Activated T-cell treated with anti-CD3 and anti-CD28 coated beads, Interleukin-2, amount 50 U/mL, for 4 hours (primary cell): ENCODE measurements at regions not wholly inside any gene's neighbourhood (a gene's known extent, or its start where the extent isn't known, plus 50 kb on each side); places are given as distances from the start of the nearest gene placed in this dataset.

Experiments
- ATAC-seq, 2 donors: fragments of 200-7000 bp; cut with Tn5 transposase; one replicate each; pipeline ENCODE4 v1.10.0; 2021
- DNase-seq: peaks from one replicate; pipeline ENCODE4 v3.0.0-alpha.2; 2020
- H3K27me3 Mint-ChIP-seq: one replicate; pipeline ENCODE4 v1.8.0; 2021; ENCODE audit warnings: low read depth, mixed read lengths
- H3K36me3 Mint-ChIP-seq: one replicate; pipeline ENCODE4 v1.8.0; 2022; ENCODE audit warnings: mixed read lengths; ENCODE audit not compliant: insufficient read depth
- H3K4me1 Mint-ChIP-seq: one replicate; pipeline ENCODE4 v1.8.0; 2021; ENCODE audit warnings: low read depth, mixed read lengths
- H3K4me3 Mint-ChIP-seq: one replicate; pipeline ENCODE4 v1.8.0; 2021; ENCODE audit warnings: mild to moderate bottlenecking, moderate library complexity, mixed read lengths
- H3K9me3 Mint-ChIP-seq: one replicate; pipeline ENCODE4 v1.8.0; 2021; ENCODE audit warnings: mixed read lengths

DNA sequence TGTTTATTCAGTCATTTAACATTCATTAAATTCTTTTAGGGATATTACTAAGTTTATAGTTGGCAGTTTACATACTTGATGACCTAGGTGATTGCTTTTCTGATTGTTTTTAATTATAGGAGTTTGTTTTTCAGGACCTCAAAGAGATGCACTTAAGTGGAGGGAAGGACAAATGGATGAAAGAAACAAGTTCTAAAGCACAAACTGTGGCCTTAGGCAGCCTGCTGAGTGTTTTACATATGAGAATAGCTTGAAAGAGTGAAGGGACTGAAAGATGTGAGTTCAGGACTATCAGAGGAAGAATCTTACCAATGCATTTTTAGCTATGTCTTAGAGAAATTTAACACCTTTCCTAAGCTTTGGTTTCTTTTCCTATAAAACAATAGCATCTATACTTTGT lies 402.6 kb downstream of the KLF12 start:
- Mint-ChIP-seq H3K4me3 (no peak overlapping the region), H3K36me3 (peaks cover 30% of the 10 kb centered on the region), H3K9me3 (no peaks in the 10 kb centered on the region), H3K4me1 (peaks cover 10% of the 10 kb centered on the region), H3K27me3 (no peaks in the 10 kb centered on the region)
- no peak for DNase-seq
- no peak for ATAC-seq

DNA sequence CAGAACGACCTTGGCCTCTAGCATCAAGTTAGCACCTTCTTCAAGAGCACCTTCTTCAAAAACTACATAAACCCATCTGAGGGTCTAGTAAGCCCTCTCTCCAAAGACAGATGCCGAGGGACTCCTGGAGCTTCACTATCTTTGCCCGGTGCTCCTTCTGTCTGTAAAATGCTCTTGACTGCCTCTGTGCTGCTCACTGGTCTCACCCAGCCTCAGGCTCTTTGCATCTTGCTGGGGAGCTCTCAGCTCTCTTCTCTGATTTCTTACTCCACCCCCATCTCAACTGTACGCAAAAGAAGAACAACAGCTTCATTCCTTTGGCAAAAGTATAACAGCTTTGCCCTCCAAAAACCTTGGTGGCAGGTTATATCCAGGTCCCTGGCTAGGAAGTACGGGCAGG lies 404.2 kb downstream of the KLF12 start:
- no peaks in the 10 kb centered on the region for H3K9me3 Mint-ChIP-seq
- ATAC-seq, result no peak
- H3K27me3 Mint-ChIP-seq, result no peaks in the 10 kb centered on the region

DNA sequence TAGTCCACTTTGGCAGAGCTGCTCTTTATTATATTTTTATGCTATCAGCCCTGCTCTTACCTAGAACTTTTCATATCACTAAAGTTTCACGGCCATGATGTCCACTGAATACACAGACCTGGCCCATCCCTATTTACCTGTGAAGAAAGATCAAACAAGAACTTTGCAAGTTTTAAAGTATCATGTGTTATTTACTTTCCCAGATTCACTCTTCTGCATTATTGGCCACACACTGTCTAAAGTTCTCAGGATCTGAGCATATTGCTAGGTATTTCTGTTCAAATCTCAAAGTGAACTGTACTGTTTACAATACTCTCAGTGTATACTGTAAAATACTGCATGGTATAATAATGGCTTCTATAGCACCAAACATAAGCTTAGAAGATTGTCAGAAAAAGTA lies 405.2 kb downstream of the KLF12 start:
- ATAC-seq, result no peak
- H3K36me3 Mint-ChIP-seq, result peaks cover 23% of the 10 kb centered on the region

More for the DNA sequence above, 404.2 kb downstream of the KLF12 start:
- no peak overlapping the region for H3K4me3 Mint-ChIP-seq
- H3K36me3 Mint-ChIP-seq, result peaks cover 23% of the 10 kb centered on the region
- peaks cover 7% of the 10 kb centered on the region for H3K4me1 Mint-ChIP-seq
- no peak for DNase-seq

DNA sequence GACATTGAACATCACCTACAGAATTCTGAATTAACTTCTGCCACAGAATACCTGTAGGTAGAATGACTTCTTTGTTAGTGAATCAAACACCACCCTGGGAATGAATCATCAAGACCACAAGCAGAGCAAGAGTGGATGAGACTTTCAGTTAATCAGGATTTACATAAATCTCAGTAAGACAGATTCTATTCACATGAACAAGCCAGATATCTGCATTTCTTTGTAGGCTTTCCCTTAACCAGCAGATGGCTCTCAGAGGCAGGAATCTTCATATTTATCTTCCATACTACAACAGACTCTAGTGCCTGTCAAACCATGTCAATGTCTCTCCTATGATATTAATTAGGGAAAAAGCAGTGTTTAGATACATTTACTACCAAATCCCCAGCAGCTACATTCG lies 412.1 kb downstream of the KLF12 start:
- H3K36me3 Mint-ChIP-seq, result peaks cover 17% of the 10 kb centered on the region
- no peaks in the 10 kb centered on the region for H3K9me3 Mint-ChIP-seq
- H3K4me1 Mint-ChIP-seq, result peaks cover 38% of the 10 kb centered on the region
- no peak for DNase-seq
- no peak overlapping the region for H3K4me3 Mint-ChIP-seq
- H3K27me3 Mint-ChIP-seq, result no peaks in the 10 kb centered on the region
- peak; percentile 94 to 97 for ATAC-seq

More for the DNA sequence above, 405.2 kb downstream of the KLF12 start:
- Mint-ChIP-seq H3K27me3 (no peaks in the 10 kb centered on the region), H3K4me3 (no peak overlapping the region), H3K4me1 (peaks cover 8% of the 10 kb centered on the region), H3K9me3 (no peaks in the 10 kb centered on the region)
- DNase-seq, result no peak

DNA sequence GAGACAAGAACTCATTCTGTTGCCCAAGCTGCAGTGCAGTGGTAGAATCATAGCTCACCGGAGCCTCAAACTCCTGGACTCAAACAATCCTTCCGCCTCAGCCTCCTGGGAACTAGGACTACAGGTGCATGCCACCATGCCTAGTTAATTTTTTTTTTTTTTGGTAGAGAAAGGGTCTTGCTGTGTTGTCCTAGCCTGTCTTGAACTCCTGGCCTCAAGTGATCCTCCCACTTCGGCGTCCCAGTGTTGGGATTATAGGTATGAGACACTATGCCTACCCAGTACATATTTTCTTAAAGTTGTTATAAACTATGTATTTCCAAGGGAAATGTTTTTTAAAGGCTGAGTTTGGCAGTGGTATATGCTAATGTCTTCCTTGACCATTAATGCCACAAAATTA lies 412.6 kb downstream of the KLF12 start:
- no peak for ATAC-seq
- Mint-ChIP-seq H3K27me3 (no peaks in the 10 kb centered on the region), H3K9me3 (no peaks in the 10 kb centered on the region), H3K4me3 (no peak overlapping the region), H3K36me3 (peaks cover 17% of the 10 kb centered on the region), H3K4me1 (peaks cover 43% of the 10 kb centered on the region)
- DNase-seq, result no peak

DNA sequence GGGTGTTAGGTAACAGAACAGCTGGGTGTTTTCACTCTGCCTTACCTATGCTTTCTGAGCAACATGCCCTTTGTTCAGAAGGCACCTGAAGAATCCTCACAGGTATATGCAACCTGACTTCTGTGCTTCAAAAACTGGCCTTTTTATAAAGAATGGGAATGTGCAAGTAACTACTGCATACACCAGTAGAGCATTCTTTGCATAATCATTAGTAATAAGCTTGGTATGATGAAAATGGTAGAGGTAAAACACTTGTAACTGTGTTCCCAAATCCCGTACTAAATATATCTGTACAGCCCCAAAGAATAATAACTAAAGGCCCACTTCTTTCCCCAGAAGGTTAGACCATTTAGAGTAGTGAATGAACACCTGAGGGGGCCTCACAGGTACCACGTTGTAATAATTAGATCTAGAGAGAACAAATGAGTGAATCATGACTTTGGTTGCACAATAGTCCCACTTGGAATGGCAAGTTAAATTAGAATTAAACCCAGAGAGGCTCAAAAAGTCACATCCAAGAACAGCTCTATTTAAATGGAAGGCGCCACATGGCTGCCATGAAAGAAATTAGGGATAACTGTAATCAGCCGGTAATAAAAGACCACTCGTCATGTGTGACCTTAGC lies 413.9 kb downstream of the KLF12 start:
- DNase-seq (no peak), ATAC-seq (no peak)
- Mint-ChIP-seq H3K9me3 (no peaks in the 10 kb centered on the region), H3K4me3 (no peak overlapping the region), H3K36me3 (peaks cover 13% of the 10 kb centered on the region), H3K4me1 (peaks cover 54% of the 10 kb centered on the region), H3K27me3 (no peaks in the 10 kb centered on the region)

DNA sequence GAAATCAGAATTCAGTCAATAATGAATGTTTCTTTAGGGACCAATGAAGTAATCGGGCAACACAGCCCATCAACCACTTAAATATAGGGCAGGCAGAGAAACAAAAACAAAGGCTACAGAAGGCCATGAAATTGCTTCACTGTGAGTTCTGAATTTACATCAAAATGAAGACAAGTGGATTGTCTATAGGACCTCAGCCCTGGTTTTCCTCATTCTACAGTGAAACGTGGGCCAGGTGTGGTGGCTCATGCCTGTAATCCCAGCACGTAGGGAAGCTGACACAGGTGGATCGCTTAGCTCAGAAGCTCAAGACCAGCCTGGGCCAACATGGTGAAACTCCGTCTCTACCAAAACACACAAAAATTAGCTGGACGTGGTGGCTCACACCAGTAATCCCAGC lies 416.0 kb downstream of the KLF12 start:
- Mint-ChIP-seq H3K9me3 (no peaks in the 10 kb centered on the region), H3K36me3 (peaks cover 21% of the 10 kb centered on the region), H3K27me3 (no peaks in the 10 kb centered on the region), H3K4me3 (no peak overlapping the region), H3K4me1 (peaks cover 68% of the 10 kb centered on the region)
- no peak for DNase-seq
- no peak for ATAC-seq

DNA sequence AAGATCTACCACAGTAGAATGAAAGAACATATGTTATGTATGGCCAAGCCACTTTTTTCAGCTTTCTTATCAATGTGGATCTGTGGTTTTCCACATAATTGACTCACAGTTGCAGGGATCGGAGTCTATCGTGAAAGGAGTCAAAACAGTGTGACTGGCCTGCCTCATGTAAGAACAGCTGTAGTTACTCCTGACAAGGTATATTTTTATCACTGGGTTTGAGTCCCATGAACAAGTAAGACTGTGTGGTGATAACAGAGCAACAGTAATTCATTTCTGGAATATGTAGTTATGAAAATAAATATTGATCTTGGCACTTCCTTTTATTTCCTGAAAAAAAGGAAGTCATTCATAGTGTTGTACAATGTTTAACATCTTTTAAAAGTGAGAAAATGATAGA lies 416.6 kb downstream of the KLF12 start:
- no peak overlapping the region for H3K4me3 Mint-ChIP-seq
- ATAC-seq (peak; percentile 7 to 32), DNase-seq (no peak)
- no peaks in the 10 kb centered on the region for H3K9me3 Mint-ChIP-seq
- H3K27me3 Mint-ChIP-seq, result no peaks in the 10 kb centered on the region
- H3K4me1 Mint-ChIP-seq, result peaks cover 66% of the 10 kb centered on the region
- H3K36me3 Mint-ChIP-seq, result peaks cover 26% of the 10 kb centered on the region

DNA sequence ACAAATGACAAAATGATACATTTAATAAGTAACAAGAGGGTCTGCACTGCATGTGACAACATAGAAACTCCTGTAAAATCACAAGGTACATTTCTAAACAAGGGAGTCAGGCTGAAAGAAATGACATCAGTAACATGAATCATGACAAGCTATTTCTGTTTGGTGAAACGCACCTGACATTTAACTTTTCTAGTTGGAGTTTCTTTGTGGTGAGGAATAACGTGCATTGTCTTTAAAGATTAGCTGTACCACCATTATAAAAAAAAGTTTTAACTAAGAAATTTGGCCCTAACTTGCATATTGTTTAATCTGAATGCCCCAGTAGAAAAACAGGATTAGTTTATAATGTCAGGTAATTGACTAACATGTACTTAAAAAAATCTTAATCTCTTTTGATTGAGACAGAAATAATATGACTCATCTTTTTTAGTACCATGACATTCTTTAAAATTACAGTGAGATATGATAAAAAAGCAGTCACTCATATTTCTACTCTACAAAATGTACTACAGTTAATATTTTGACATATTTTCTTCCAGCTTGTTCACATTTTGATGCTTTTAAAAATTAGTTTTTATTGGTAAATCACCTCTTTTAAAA lies 418.2 kb downstream of the KLF12 start:
- Mint-ChIP-seq H3K36me3 (peaks cover 33% of the 10 kb centered on the region), H3K9me3 (no peaks in the 10 kb centered on the region), H3K4me1 (peaks cover 55% of the 10 kb centered on the region), H3K4me3 (peak overlapping the region; percentile 55), H3K27me3 (no peaks in the 10 kb centered on the region)
- DNase-seq (no peak), ATAC-seq (peak; percentile 55 to 64)

DNA sequence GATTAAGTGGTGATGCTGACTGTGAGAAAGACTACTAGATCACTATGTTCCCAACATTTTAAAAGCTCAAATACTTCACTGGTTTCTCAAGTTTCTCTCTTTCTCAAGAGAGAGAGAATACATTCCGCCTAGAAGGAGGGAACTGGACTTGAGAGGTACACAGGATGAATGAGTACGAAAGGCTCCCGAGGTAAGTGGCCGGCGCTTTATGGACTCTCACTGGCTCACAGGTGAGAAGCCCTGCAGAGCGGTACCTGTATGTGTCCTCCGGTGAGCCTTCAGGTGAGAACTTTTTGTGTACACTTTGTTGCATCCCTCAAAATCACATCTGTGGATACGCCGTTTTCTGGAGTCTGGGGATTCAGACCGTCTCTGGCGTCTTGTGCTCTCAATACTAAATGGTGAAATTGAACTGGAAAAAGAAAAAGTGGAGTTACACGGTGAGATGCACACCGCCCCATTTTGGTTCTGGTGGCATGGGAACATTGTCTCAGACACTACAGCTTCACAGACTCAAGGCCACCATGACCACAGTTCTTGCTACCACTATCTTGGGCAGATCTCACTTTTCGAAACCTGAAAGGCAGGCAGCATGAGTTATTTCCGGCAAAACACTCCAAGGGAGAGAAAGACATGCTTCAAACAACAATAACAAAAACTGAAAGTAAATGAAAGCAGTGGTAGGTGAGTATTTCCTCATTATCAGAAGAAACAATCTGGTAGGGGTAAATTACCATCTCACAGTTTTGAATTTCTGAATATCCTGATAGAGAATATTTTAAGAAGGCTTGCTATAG lies 418.9 kb downstream of the KLF12 start:
- peak; percentile 27 for DNase-seq
- H3K27me3 Mint-ChIP-seq, result no peaks in the 10 kb centered on the region
- peak overlapping the region; percentile 55 for H3K4me3 Mint-ChIP-seq
- peak; percentile 80 to 87 for ATAC-seq
- H3K4me1 Mint-ChIP-seq, result peaks cover 53% of the 10 kb centered on the region
- H3K36me3 Mint-ChIP-seq, result peaks cover 31% of the 10 kb centered on the region
- H3K9me3 Mint-ChIP-seq, result no peaks in the 10 kb centered on the region

DNA sequence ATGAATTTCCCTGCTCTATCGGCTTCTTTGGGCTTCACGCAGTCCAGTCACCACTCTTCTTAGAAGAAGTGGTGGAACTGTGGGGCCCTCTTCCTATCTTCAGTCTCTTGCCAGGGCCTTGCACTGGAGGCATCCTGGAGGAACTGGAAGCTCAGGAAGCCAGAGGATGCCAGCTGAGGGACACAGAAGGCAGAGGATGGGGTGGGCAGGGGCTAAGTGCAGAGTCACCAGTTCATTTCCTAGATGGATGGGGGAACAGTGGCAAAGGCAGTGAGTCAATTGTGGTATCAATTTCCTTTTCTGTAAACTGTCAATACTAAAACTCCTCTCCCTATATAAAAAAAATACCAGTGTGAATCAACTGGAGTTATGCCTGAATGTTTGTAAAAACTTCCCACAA lies 419.7 kb downstream of the KLF12 start:
- peaks cover 53% of the 10 kb centered on the region for H3K4me1 Mint-ChIP-seq

DNA sequence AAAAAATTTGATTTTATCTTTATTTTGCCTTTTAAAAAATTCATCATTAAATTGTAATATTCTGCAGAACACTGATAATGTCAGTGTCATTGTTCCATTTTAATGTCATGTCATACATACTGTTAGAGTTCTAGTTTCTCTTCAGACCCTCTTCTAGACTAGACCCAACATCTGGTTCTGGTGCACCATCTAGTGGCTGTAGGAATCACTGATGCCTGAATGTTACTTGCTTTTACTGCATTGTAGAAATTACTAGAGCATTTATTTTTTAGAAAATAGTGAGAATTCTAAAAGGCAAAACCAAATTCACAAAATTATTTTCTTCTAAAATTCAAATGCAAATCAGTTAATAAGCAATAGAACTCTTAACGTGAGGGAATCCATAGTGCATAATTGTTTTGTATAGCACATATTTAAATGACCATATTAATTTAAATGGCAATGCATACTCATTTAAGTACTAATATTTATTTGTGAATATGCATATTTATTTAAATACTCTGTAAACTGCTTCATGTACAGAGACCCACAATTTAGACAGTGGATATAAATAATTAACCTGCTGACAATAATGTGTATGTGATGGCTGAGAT lies 425.7 kb downstream of the KLF12 start:
- Mint-ChIP-seq H3K4me3 (no peak overlapping the region), H3K36me3 (peaks cover 32% of the 10 kb centered on the region)
- peak; percentile 73 to 80 for ATAC-seq

More for the DNA sequence above, 419.7 kb downstream of the KLF12 start:
- no peak for DNase-seq
- H3K27me3 Mint-ChIP-seq, result no peaks in the 10 kb centered on the region
- no peaks in the 10 kb centered on the region for H3K9me3 Mint-ChIP-seq
- H3K36me3 Mint-ChIP-seq, result peaks cover 34% of the 10 kb centered on the region
- ATAC-seq, result peak; percentile 15 to 16
- H3K4me3 Mint-ChIP-seq, result peak overlapping the region; percentile 13

DNA sequence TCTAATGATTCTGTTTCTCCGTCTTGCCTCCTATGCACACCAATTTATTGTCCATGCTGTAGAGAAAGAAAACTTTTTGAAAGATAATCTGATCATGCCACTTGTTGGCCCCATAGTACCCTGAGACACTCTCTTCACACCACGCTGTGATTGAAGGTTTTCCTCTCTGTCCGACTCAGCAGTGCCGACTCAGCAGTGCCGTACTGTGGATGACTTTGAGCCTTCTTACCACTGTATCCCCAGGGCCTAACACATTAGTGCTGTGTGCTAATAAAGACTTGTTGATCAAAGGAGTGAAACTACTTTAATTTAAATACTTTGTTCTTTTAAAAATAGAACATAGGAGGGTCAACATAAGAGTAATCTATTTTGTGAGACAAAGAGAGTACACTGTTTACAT lies 429.6 kb downstream of the KLF12 start:
- peaks cover 39% of the 10 kb centered on the region for H3K4me1 Mint-ChIP-seq
- no peaks in the 10 kb centered on the region for H3K27me3 Mint-ChIP-seq
- no peak for DNase-seq
- ATAC-seq, result no peak
- H3K4me3 Mint-ChIP-seq, result no peak overlapping the region
- H3K36me3 Mint-ChIP-seq, result peaks cover 16% of the 10 kb centered on the region
- no peaks in the 10 kb centered on the region for H3K9me3 Mint-ChIP-seq

More for the DNA sequence above, 425.7 kb downstream of the KLF12 start:
- Mint-ChIP-seq H3K9me3 (no peaks in the 10 kb centered on the region), H3K27me3 (no peaks in the 10 kb centered on the region), H3K4me1 (peaks cover 20% of the 10 kb centered on the region)
- DNase-seq, result peak; percentile 45

DNA sequence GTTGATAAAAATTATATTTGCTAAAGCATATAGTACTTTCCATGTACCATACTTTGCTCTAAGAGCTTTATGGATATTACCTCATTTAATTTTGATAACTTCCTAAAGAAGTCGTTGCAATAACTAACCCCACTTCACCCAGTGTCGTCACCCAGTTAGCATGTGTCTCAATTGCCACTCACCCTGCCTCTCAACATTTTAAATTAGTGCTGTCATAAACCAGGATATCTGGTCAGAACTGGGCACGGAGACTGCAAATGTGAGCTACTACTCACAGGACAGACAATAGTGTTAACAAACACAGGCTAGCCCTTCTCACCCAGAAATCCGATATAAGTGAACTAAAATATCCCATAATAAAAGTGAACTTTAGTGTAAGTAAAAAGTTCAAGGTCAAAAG lies 430.6 kb downstream of the KLF12 start:
- no peak for DNase-seq
- Mint-ChIP-seq H3K27me3 (no peaks in the 10 kb centered on the region), H3K36me3 (peaks cover 20% of the 10 kb centered on the region), H3K9me3 (no peaks in the 10 kb centered on the region), H3K4me1 (peaks cover 46% of the 10 kb centered on the region), H3K4me3 (no peak overlapping the region)
- no peak for ATAC-seq
